IMR-90 (cell line): ENCODE measurements at regions not wholly inside any gene's neighbourhood (a gene's known extent, or its start where the extent isn't known, plus 50 kb on each side); places are given as distances from the start of the nearest gene placed in this dataset.

Experiments
- ATAC-seq: fragments of 200-7000 bp; cut with Tn5 transposase; 2 replicates; pipeline ENCODE4 v1.9.1; 2020; ENCODE audit warnings: low read depth, mild to moderate bottlenecking, moderate library complexity
- BruUV-seq: library from RNA; stranded (reverse); fragments of 400-500 nt; replicated peaks from 2 replicates; lab custom pipeline; 2021; lab: Mats Ljungman, UMichigan
- CTCF ChIA-PET: fragments of 300-600 bp; formaldehyde crosslinking; extraction: SDS; loops from one replicate; lab custom pipeline; 2021; ENCODE audit warnings: antibody characterized with exemption; lab: Yijun Ruan, JAX
- POLR2A ChIA-PET: fragments of 300-600 bp; sonication (Branson Sonifier 250); formaldehyde crosslinking; loops from one replicate; lab custom pipeline; 2022; ENCODE audit warnings: antibody characterized with exemption; ENCODE audit not compliant: unreplicated experiment; lab: Charles Lee
- DNase-seq: peaks from one replicate; pipeline ENCODE4 v3.0.0; 2013
- H2AFZ ChIP-seq: replicated peaks from 2 replicates; pipeline ENCODE3; 2013; ENCODE audit warnings: low read length, mild to moderate bottlenecking; ENCODE audit not compliant: poor library complexity
- H2AK5ac ChIP-seq: 2 replicates; pipeline ENCODE4 v1.6.1; 2013; ENCODE audit warnings: low read depth, low read length, inconsistent platforms
- H2AK9ac ChIP-seq: replicated peaks from 2 replicates; pipeline ENCODE3; 2013; ENCODE audit warnings: mild to moderate bottlenecking, low read depth, low read length, moderate library complexity; ENCODE audit not compliant: poor library complexity
- H2BK120ac ChIP-seq: 2 replicates; pipeline ENCODE4 v1.6.1; 2013; ENCODE audit warnings: low read depth, low read length, inconsistent platforms
- H2BK15ac ChIP-seq: 3 replicates; pipeline ENCODE4 v1.6.1; 2013; ENCODE audit warnings: low read depth, low read length, inconsistent platforms
- H2BK20ac ChIP-seq: 2 replicates; pipeline ENCODE4 v1.6.1; 2013; ENCODE audit warnings: low read depth, mild to moderate bottlenecking, inconsistent platforms, low read length, moderate library complexity
- H2BK5ac ChIP-seq: 2 replicates; pipeline ENCODE4 v1.6.1; 2013; ENCODE audit warnings: mild to moderate bottlenecking, low read depth, low read length, inconsistent platforms; ENCODE audit not compliant: poor library complexity, severe bottlenecking
- H3K14ac ChIP-seq: replicated peaks from 2 replicates; pipeline ENCODE4 v1.6.1; 2013; ENCODE audit warnings: low read depth, low read length, inconsistent platforms
- H3K18ac ChIP-seq: 2 replicates; pipeline ENCODE4 v1.6.1; 2013; ENCODE audit warnings: low read depth, low read length, control low read depth
- H3K23ac ChIP-seq: 2 replicates; pipeline ENCODE4 v1.6.1; 2013; ENCODE audit warnings: low read depth, low read length, inconsistent platforms
- H3K27ac ChIP-seq: 2 replicates; pipeline ENCODE4 v1.5.1; 2013; ENCODE audit warnings: mild to moderate bottlenecking, control low read depth, low read length; ENCODE audit not compliant: insufficient read depth
- H3K27me3 ChIP-seq: 2 replicates; pipeline ENCODE4 v1.6.1; 2013; ENCODE audit warnings: low read length; ENCODE audit not compliant: control insufficient read depth, insufficient read depth
- H3K36me3 ChIP-seq: 2 replicates; pipeline ENCODE4 v1.6.1; 2013; ENCODE audit warnings: low read length, mixed read lengths; ENCODE audit not compliant: control insufficient read depth, insufficient read depth
- H3K4ac ChIP-seq: 2 replicates; pipeline ENCODE4 v1.6.1; 2013; ENCODE audit warnings: low read depth, low read length, inconsistent platforms
- H3K4me1 ChIP-seq: 2 replicates; pipeline ENCODE4 v1.6.1; 2013; ENCODE audit warnings: low read length, mixed read lengths; ENCODE audit not compliant: control insufficient read depth, insufficient read depth
- H3K4me2 ChIP-seq: 2 replicates; pipeline ENCODE4 v1.6.1; 2013; ENCODE audit warnings: low read depth, mild to moderate bottlenecking, control low read depth, low read length, moderate library complexity
- H3K4me3 ChIP-seq: 2 replicates; pipeline ENCODE4 v1.5.1; 2013; ENCODE audit warnings: low read depth, mild to moderate bottlenecking, control low read depth, low read length, moderate library complexity; ENCODE audit not compliant: insufficient read depth
- H3K56ac ChIP-seq: 2 replicates; pipeline ENCODE4 v1.6.1; 2013; ENCODE audit warnings: low read length, inconsistent platforms; ENCODE audit not compliant: insufficient read depth; ENCODE audit errors: extremely low read depth
- H3K79me1 ChIP-seq, 2 experiments: 2 replicates each; pipeline ENCODE4 v1.6.1; 2013; ENCODE audit warnings: low read length in 2 of 2, inconsistent platforms in 1 of 2, low read depth in 1 of 2
- H3K9ac ChIP-seq: 2 replicates; pipeline ENCODE4 v1.6.1; 2013; ENCODE audit warnings: low read depth, low read length, control low read depth
- H3K9me1 ChIP-seq: 2 replicates; pipeline ENCODE4 v1.6.1; 2013; ENCODE audit warnings: low read length, inconsistent platforms; ENCODE audit not compliant: insufficient read depth
- H3K9me3 ChIP-seq: 2 replicates; pipeline ENCODE4 v1.6.1; 2013; ENCODE audit warnings: low read length; ENCODE audit not compliant: control insufficient read depth, insufficient read depth
- H4K20me1 ChIP-seq: 2 replicates; pipeline ENCODE4 v1.6.1; 2013; ENCODE audit warnings: low read length, inconsistent platforms; ENCODE audit not compliant: insufficient read depth
- H4K5ac ChIP-seq: 2 replicates; pipeline ENCODE4 v1.6.1; 2013; ENCODE audit warnings: mild to moderate bottlenecking, low read depth, low read length, control low read depth
- H4K8ac ChIP-seq, 2 experiments: 2 replicates each; pipeline ENCODE4 v1.6.1; 2013; ENCODE audit warnings: low read depth in 2 of 2, low read length in 2 of 2, control low read depth in 1 of 2, inconsistent platforms in 1 of 2
- H4K91ac ChIP-seq: 2 replicates; pipeline ENCODE4 v1.6.1; 2013; ENCODE audit warnings: low read depth, low read length, inconsistent platforms; ENCODE audit not compliant: insufficient read depth
- BHLHE40 ChIP-seq: fragments of 150-350 bp; IDR thresholded peaks from 2 replicates; pipeline ENCODE4 v1.6.1; 2016; ENCODE audit warnings: mild to moderate bottlenecking, low read depth, low read length
- CHD1 ChIP-seq: IDR thresholded peaks from 2 replicates; pipeline ENCODE4 v1.6.1; 2012; ENCODE audit warnings: low read depth, low read length, improper control_type of control experiment
- CTCF ChIP-seq: conservative IDR thresholded peaks from 2 replicates; pipeline ENCODE4 v1.5.1; 2012; ENCODE audit warnings: mild to moderate bottlenecking, low read depth, low read length, improper control_type of control experiment
- FOS ChIP-seq: fragments of 150-350 bp; IDR thresholded peaks from 2 replicates; pipeline ENCODE4 v1.6.1; 2016; ENCODE audit warnings: low read depth, low read length
- MAZ ChIP-seq: IDR thresholded peaks from 2 replicates; pipeline ENCODE4 v1.6.1; 2012; ENCODE audit warnings: low read depth, mild to moderate bottlenecking, low read length, improper control_type of control experiment, moderate library complexity, borderline replicate concordance
- MXI1 ChIP-seq: IDR thresholded peaks from 2 replicates; pipeline ENCODE4 v1.6.1; 2012; ENCODE audit warnings: low read depth, mild to moderate bottlenecking, low read length, moderate library complexity, borderline replicate concordance
- NFE2L2 ChIP-seq: fragments of 150-350 bp; IDR thresholded peaks from 2 replicates; pipeline ENCODE4 v1.6.1; 2016; ENCODE audit warnings: low read depth, mild to moderate bottlenecking, low read length
- POLR2A ChIP-seq: IDR thresholded peaks from 2 replicates; pipeline ENCODE4 v1.6.1; 2012; ENCODE audit warnings: mild to moderate bottlenecking, low read depth, low read length
- RAD21 ChIP-seq: IDR thresholded peaks from 2 replicates; pipeline ENCODE4 v1.6.1; 2012; ENCODE audit warnings: low read length, improper control_type of control experiment
- SMC3 ChIP-seq: fragments of 150-350 bp; IDR thresholded peaks from 2 replicates; pipeline ENCODE4 v1.6.1; 2016; ENCODE audit warnings: low read depth, mild to moderate bottlenecking, antibody characterized with exemption, low read length, moderate library complexity
- WGBS, 2 experiments: methylation state at CpG; one replicate each; pipeline versions ENCODE4 v1.1.5 to v1.1.7; 2013; ENCODE audit warnings: missing lambda C conversion rate in 2 of 2; ENCODE audit not compliant: insufficient read length in 1 of 2; ENCODE audit errors: extremely low coverage in 2 of 2; 5-methylcytosine and 5-hydroxymethylcytosine counted together
- dilution Hi-C: fragments of 300-500 bp; cut with HindIII; formaldehyde crosslinking; loops from one replicate; pipeline ENCODE4 v1.14.3; 2018; ENCODE audit warnings: low sequenced_read_pairs; ENCODE audit not compliant: unreplicated experiment
- in situ Hi-C: fragments of 300-500 bp; cut with MboI; formaldehyde crosslinking; loops from 3 replicates; pipeline ENCODE4 v1.14.3; 2019; ENCODE audit warnings: low sequenced_read_pairs, inconsistent platforms, mixed read lengths
- intact Hi-C: fragments of 100-400 bp; cut with micrococcal nuclease; formaldehyde crosslinking; loops from 2 replicates; pipeline ENCODE4 v1.10.0; 2022

GRCh38 chr18:26722565-26722931, 143.0 kb downstream of the AQP4 start:
- Histone ChIP-seq H4K91ac (no peak overlapping the region), H2AFZ (no peak overlapping the region), H2BK15ac (no peak overlapping the region), H3K9me3 (no peaks in the 10 kb centered on the region), H2BK120ac (no peak overlapping the region), H4K20me1 (no peaks in the 10 kb centered on the region), H3K9me1 (no peaks in the 10 kb centered on the region), H3K4me2 (no peak overlapping the region), H3K4me3 (no peak overlapping the region), H3K27ac (no peak overlapping the region), H3K14ac (no peak overlapping the region), H4K5ac (no peak overlapping the region), H3K4ac (no peak overlapping the region), H3K36me3 (no peaks in the 10 kb centered on the region), H2BK20ac (no peak overlapping the region), H3K4me1 (no peaks in the 10 kb centered on the region), H3K27me3 (no peaks in the 10 kb centered on the region), H3K23ac (no peak overlapping the region), H2AK5ac (no peak overlapping the region), H3K79me1 (no peaks in the 10 kb centered on the region), H2AK9ac (no peak overlapping the region), H3K18ac (no peak overlapping the region), H3K9ac (no peak overlapping the region), H4K8ac (no peak overlapping the region), H2BK5ac (no peak overlapping the region), H3K56ac (no peak overlapping the region)
- WGBS, 2 experiments: no CpG with 5 or more reads among the region's 2 CpGs
- CTCF ChIA-PET: no interaction called here
- dilution Hi-C loops (no loop called here), intact Hi-C loops (no loop called here), in situ Hi-C loops (no loop called here)
- POLR2A ChIA-PET: no interaction called here
- ATAC-seq (no peak), DNase-seq (no peak)
- BruUV-seq: no TSS peak
- no peak for TF ChIP-seq MXI1
- no peak for TF ChIP-seq NFE2L2
- TF ChIP-seq CTCF: no peak
- TF ChIP-seq RAD21: no peak
- TF ChIP-seq MAZ: no peak
- TF ChIP-seq SMC3: no peak
- no peak for TF ChIP-seq CHD1
- no peak for TF ChIP-seq BHLHE40
- TF ChIP-seq FOS: no peak
- TF ChIP-seq POLR2A: no peak
